Activated CD4-positive, alpha-beta T cell treated with anti-CD3 and anti-CD28 coated beads, Interleukin-2, amount 10 ng/mL, durations not matched to agents 7 days and 5 days (primary cell): ENCODE measurements at regions not wholly inside any gene's neighbourhood (a gene's known extent, or its start where the extent isn't known, plus 50 kb on each side); places are given as distances from the start of the nearest gene placed in this dataset.

ENCODE experiments used
- CTCF ChIA-PET: fragments of 350-600 bp; sonication (Branson Sonifier 250); formaldehyde crosslinking; loops from one replicate; lab custom pipeline; 2021; ENCODE audit warnings: antibody characterized with exemption; lab: Charles Lee
- POLR2A ChIA-PET: fragments of 350-600 bp; sonication (Branson Sonifier 250); formaldehyde crosslinking; loops from one replicate; lab custom pipeline; 2021; ENCODE audit warnings: antibody characterized with exemption; lab: Charles Lee
- DNase-seq: peaks from one replicate; pipeline ENCODE4 v3.0.0-alpha.2; 2020
- H3K27ac Mint-ChIP-seq: one replicate; pipeline ENCODE4 v1.8.0; 2021; ENCODE audit warnings: mild to moderate bottlenecking, moderate library complexity, mixed read lengths
- H3K27me3 Mint-ChIP-seq: one replicate; pipeline ENCODE4 v1.8.0; 2021; ENCODE audit warnings: mixed read lengths
- H3K36me3 Mint-ChIP-seq: one replicate; pipeline ENCODE4 v1.8.0; 2021; ENCODE audit warnings: low read depth, mixed read lengths
- H3K4me1 Mint-ChIP-seq: one replicate; pipeline ENCODE4 v1.8.0; 2021; ENCODE audit warnings: mixed read lengths
- H3K4me3 Mint-ChIP-seq: one replicate; pipeline ENCODE4 v1.8.0; 2021; ENCODE audit warnings: mild to moderate bottlenecking, moderate library complexity, mixed read lengths
- H3K9me3 Mint-ChIP-seq: one replicate; pipeline ENCODE4 v1.8.0; 2021; ENCODE audit warnings: mixed read lengths

GRCh38 chr21:27580276-27580675, 613.4 kb upstream of the ADAMTS5 start:
- Mint-ChIP-seq H3K27me3 (no peaks in the 10 kb centered on the region), H3K4me1 (no peaks in the 10 kb centered on the region), H3K4me3 (no peak overlapping the region), H3K9me3 (peaks cover 3% of the 10 kb centered on the region), H3K36me3 (no peaks in the 10 kb centered on the region), H3K27ac (no peak overlapping the region)
- CTCF ChIA-PET, result no interaction called here
- POLR2A ChIA-PET, result no interaction called here
- DNase-seq, result no peak

GRCh38 chr21:27578741-27579265, 611.9 kb upstream of the ADAMTS5 start:
- CTCF ChIA-PET, result no interaction called here
- no peaks in the 10 kb centered on the region for H3K36me3 Mint-ChIP-seq
- no peak overlapping the region for H3K4me3 Mint-ChIP-seq
- no peaks in the 10 kb centered on the region for H3K27me3 Mint-ChIP-seq
- H3K4me1 Mint-ChIP-seq, result no peaks in the 10 kb centered on the region
- POLR2A ChIA-PET, result no interaction called here
- H3K9me3 Mint-ChIP-seq, result no peaks in the 10 kb centered on the region
- DNase-seq, result no peak
- H3K27ac Mint-ChIP-seq, result no peak overlapping the region

- DNase-seq, result no peak
- POLR2A ChIA-PET, result no interaction called here
- Mint-ChIP-seq H3K27ac (no peak overlapping the region), H3K36me3 (no peaks in the 10 kb centered on the region), H3K9me3 (no peaks in the 10 kb centered on the region), H3K4me3 (no peak overlapping the region), H3K27me3 (no peaks in the 10 kb centered on the region), H3K4me1 (no peaks in the 10 kb centered on the region)
- CTCF ChIA-PET, result no interaction called here
These were observed 605.8 kb upstream of the ADAMTS5 start for GRCh38 chr21:27572696-27573095.

GRCh38 chr21:27571706-27572105, 604.8 kb upstream of the ADAMTS5 start:
- CTCF ChIA-PET, result no interaction called here
- no peak overlapping the region for H3K27ac Mint-ChIP-seq
- no peaks in the 10 kb centered on the region for H3K36me3 Mint-ChIP-seq
- H3K27me3 Mint-ChIP-seq, result no peaks in the 10 kb centered on the region
- DNase-seq, result no peak
- no peaks in the 10 kb centered on the region for H3K4me1 Mint-ChIP-seq
- H3K4me3 Mint-ChIP-seq, result no peak overlapping the region
- H3K9me3 Mint-ChIP-seq, result no peaks in the 10 kb centered on the region
- POLR2A ChIA-PET, result no interaction called here

GRCh38 chr21:27570306-27570868, 603.5 kb upstream of the ADAMTS5 start:
- no peaks in the 10 kb centered on the region for H3K27me3 Mint-ChIP-seq
- no peaks in the 10 kb centered on the region for H3K9me3 Mint-ChIP-seq
- ChIA-PET CTCF (no interaction called here), POLR2A (no interaction called here)
- no peak overlapping the region for H3K27ac Mint-ChIP-seq
- no peaks in the 10 kb centered on the region for H3K36me3 Mint-ChIP-seq
- no peaks in the 10 kb centered on the region for H3K4me1 Mint-ChIP-seq
- DNase-seq, result no peak
- H3K4me3 Mint-ChIP-seq, result no peak overlapping the region

GRCh38 chr21:27569831-27570230, 602.9 kb upstream of the ADAMTS5 start:
- Mint-ChIP-seq H3K36me3 (no peaks in the 10 kb centered on the region), H3K27ac (no peak overlapping the region), H3K4me3 (no peak overlapping the region), H3K9me3 (no peaks in the 10 kb centered on the region), H3K27me3 (no peaks in the 10 kb centered on the region), H3K4me1 (no peaks in the 10 kb centered on the region)
- CTCF ChIA-PET, result no interaction called here
- no peak for DNase-seq
- POLR2A ChIA-PET, result no interaction called here

- POLR2A ChIA-PET, result no interaction called here
- DNase-seq, result no peak
- Mint-ChIP-seq H3K36me3 (no peaks in the 10 kb centered on the region), H3K4me3 (no peak overlapping the region), H3K4me1 (no peaks in the 10 kb centered on the region), H3K27ac (no peak overlapping the region), H3K9me3 (no peaks in the 10 kb centered on the region), H3K27me3 (no peaks in the 10 kb centered on the region)
- CTCF ChIA-PET, result no interaction called here
These were observed 602.2 kb upstream of the ADAMTS5 start for GRCh38 chr21:27569091-27569490.

GRCh38 chr21:27567381-27567780, 600.5 kb upstream of the ADAMTS5 start:
- Mint-ChIP-seq H3K4me3 (no peak overlapping the region), H3K36me3 (no peaks in the 10 kb centered on the region), H3K27ac (no peak overlapping the region), H3K9me3 (no peaks in the 10 kb centered on the region), H3K27me3 (no peaks in the 10 kb centered on the region), H3K4me1 (no peaks in the 10 kb centered on the region)
- ChIA-PET POLR2A (no interaction called here), CTCF (no interaction called here)
- no peak for DNase-seq

GRCh38 chr21:27566521-27566920, 599.6 kb upstream of the ADAMTS5 start:
- no peaks in the 10 kb centered on the region for H3K36me3 Mint-ChIP-seq
- CTCF ChIA-PET, result no interaction called here
- POLR2A ChIA-PET, result no interaction called here
- H3K9me3 Mint-ChIP-seq, result no peaks in the 10 kb centered on the region
- no peak overlapping the region for H3K27ac Mint-ChIP-seq
- no peak overlapping the region for H3K4me3 Mint-ChIP-seq
- no peaks in the 10 kb centered on the region for H3K27me3 Mint-ChIP-seq
- DNase-seq, result no peak
- H3K4me1 Mint-ChIP-seq, result no peaks in the 10 kb centered on the region

GRCh38 chr21:27565364-27565763, 598.5 kb upstream of the ADAMTS5 start:
- Mint-ChIP-seq H3K4me3 (no peak overlapping the region), H3K36me3 (no peaks in the 10 kb centered on the region), H3K9me3 (no peaks in the 10 kb centered on the region), H3K27ac (no peak overlapping the region), H3K4me1 (no peaks in the 10 kb centered on the region), H3K27me3 (no peaks in the 10 kb centered on the region)
- POLR2A ChIA-PET, result no interaction called here
- no peak for DNase-seq
- CTCF ChIA-PET, result no interaction called here

- ChIA-PET POLR2A (no interaction called here), CTCF (no interaction called here)
- Mint-ChIP-seq H3K27me3 (no peaks in the 10 kb centered on the region), H3K9me3 (no peaks in the 10 kb centered on the region), H3K4me1 (no peaks in the 10 kb centered on the region), H3K27ac (no peak overlapping the region), H3K4me3 (no peak overlapping the region), H3K36me3 (no peaks in the 10 kb centered on the region)
- no peak for DNase-seq
These were observed 597.9 kb upstream of the ADAMTS5 start for GRCh38 chr21:27564684-27565301.

GRCh38 chr21:27562303-27562702, 595.4 kb upstream of the ADAMTS5 start:
- Mint-ChIP-seq H3K27ac (no peak overlapping the region), H3K9me3 (peaks cover 6% of the 10 kb centered on the region), H3K36me3 (no peaks in the 10 kb centered on the region), H3K4me3 (no peak overlapping the region), H3K27me3 (no peaks in the 10 kb centered on the region), H3K4me1 (no peaks in the 10 kb centered on the region)
- ChIA-PET CTCF (no interaction called here), POLR2A (no interaction called here)
- no peak for DNase-seq

GRCh38 chr21:27561116-27561515, 594.2 kb upstream of the ADAMTS5 start:
- ChIA-PET CTCF (no interaction called here), POLR2A (no interaction called here)
- no peak for DNase-seq
- Mint-ChIP-seq H3K9me3 (peaks cover 6% of the 10 kb centered on the region), H3K27ac (no peak overlapping the region), H3K36me3 (no peaks in the 10 kb centered on the region), H3K4me3 (no peak overlapping the region), H3K4me1 (no peaks in the 10 kb centered on the region), H3K27me3 (no peaks in the 10 kb centered on the region)

GRCh38 chr21:27557356-27557755, 590.5 kb upstream of the ADAMTS5 start:
- ChIA-PET CTCF (no interaction called here), POLR2A (no interaction called here)
- Mint-ChIP-seq H3K27ac (no peak overlapping the region), H3K4me3 (no peak overlapping the region), H3K36me3 (no peaks in the 10 kb centered on the region), H3K27me3 (no peaks in the 10 kb centered on the region), H3K9me3 (peaks cover 6% of the 10 kb centered on the region), H3K4me1 (no peaks in the 10 kb centered on the region)
- DNase-seq, result no peak
